ENCODE measurements at regions not wholly inside any gene's neighbourhood (a gene's known extent, or its start where the extent isn't known, plus 50 kb on each side); places are given as distances from the start of the nearest gene placed in this dataset.

DNA sequence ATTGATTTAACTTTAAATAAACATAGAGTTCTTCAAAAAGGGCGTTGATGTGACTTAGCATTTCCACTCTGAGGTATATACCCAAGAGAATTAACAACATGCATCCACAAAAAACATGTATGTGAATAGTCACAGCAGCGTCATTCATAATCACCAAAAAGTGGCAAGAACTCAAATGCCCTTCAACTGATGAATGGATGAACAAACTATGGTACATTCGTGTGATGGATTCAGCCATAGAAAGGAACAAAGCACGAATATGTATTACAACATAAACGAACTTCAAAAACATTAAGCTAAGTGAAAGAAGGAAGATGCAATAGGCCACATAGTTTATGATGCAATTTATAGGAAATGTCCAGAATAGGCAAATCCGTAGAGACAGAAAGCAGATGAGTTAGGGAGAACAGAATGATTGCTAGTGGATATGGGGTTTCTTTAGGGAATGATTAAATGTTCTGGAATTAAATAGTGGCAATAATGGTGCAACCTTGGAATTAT, 72.3 kb upstream of the UQCRFS1 start:
- TF ChIP-seq, protein P1, sequence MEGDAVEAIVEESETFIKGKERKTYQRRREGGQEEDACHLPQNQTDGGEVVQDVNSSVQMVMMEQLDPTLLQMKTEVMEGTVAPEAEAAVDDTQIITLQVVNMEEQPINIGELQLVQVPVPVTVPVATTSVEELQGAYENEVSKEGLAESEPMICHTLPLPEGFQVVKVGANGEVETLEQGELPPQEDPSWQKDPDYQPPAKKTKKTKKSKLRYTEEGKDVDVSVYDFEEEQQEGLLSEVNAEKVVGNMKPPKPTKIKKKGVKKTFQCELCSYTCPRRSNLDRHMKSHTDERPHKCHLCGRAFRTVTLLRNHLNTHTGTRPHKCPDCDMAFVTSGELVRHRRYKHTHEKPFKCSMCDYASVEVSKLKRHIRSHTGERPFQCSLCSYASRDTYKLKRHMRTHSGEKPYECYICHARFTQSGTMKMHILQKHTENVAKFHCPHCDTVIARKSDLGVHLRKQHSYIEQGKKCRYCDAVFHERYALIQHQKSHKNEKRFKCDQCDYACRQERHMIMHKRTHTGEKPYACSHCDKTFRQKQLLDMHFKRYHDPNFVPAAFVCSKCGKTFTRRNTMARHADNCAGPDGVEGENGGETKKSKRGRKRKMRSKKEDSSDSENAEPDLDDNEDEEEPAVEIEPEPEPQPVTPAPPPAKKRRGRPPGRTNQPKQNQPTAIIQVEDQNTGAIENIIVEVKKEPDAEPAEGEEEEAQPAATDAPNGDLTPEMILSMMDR (IDR thresholded peaks at IDR 0.05): no peak
- TF ChIP-seq ZFX (IDR thresholded peaks at IDR 0.05; ENCODE audit: borderline replicate concordance): no peak

Data from 22Rv1 (cell line).